GM12874 (cell line): ENCODE measurements at regions not wholly inside any gene's neighbourhood (a gene's known extent, or its start where the extent isn't known, plus 50 kb on each side); places are given as distances from the start of the nearest gene placed in this dataset.

Experiments used
- TF ChIP-seq, protein P1 (sequence below): IDR thresholded peaks from 2 replicates; pipeline ENCODE4 v1.5.1; 2011; ENCODE audit warnings: low read depth, mild to moderate bottlenecking, control low read depth, low read length, moderate library complexity; ENCODE audit not compliant: insufficient read depth

DNA sequence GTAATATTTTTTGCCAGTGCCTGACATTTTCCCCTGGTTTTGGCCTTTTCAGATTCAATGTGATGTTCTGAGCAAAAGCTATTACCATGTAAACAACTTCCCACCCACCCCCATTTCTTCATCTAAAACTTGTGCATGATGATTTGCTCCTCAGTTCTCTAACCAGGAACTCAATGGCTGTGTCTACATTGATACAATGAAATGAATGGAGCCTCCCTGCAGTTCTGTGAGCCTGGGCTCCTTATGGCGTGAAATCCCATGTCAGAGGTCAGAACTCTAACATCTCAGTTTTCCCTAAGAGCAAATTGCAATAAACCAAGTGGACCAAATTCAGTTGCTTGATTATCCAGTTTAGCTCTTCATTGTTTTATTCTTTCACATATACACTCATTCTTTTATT, 534.8 kb upstream of the LCORL start:
- TF ChIP-seq, protein P1, sequence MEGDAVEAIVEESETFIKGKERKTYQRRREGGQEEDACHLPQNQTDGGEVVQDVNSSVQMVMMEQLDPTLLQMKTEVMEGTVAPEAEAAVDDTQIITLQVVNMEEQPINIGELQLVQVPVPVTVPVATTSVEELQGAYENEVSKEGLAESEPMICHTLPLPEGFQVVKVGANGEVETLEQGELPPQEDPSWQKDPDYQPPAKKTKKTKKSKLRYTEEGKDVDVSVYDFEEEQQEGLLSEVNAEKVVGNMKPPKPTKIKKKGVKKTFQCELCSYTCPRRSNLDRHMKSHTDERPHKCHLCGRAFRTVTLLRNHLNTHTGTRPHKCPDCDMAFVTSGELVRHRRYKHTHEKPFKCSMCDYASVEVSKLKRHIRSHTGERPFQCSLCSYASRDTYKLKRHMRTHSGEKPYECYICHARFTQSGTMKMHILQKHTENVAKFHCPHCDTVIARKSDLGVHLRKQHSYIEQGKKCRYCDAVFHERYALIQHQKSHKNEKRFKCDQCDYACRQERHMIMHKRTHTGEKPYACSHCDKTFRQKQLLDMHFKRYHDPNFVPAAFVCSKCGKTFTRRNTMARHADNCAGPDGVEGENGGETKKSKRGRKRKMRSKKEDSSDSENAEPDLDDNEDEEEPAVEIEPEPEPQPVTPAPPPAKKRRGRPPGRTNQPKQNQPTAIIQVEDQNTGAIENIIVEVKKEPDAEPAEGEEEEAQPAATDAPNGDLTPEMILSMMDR: no peak

DNA sequence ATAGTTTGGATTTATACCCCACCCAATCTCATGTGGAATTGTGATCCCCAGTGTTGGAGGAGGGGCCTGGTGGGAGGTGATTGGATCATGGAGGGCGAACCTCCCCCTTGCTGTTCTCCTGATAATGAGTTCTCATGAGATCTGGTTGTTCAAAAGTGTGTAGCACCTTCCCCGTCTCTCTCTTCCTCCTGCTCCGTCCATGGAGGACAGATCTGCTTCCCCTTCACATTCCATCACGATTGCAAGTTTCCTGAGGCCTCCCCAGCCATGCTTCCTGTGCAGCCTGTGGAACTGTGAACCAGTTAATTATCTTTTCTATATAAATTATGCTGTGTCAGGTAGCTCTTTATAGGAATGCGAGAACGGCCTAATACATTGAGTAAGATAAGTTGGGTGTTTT, 518.8 kb upstream of the LCORL start:
- TF ChIP-seq, protein P1: no peak

DNA sequence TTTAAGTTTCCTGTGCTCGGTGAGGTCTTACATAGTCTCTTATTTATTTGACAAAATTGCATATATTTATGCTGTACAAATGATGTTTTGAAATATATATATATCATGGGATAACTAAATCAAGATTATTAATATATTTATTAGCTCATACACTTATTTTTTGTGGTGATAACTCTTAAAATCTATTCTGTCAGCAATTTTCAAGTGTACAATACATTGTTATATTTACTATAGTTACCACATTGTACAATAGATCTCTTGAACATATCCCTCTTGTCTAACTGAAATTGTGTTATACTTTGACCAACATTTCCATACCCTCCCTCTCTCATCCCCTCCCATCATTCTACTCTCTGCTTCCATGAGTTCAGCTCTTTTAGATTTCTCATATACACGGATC, 516.6 kb upstream of the LCORL start:
- TF ChIP-seq, protein P1: no peak

DNA sequence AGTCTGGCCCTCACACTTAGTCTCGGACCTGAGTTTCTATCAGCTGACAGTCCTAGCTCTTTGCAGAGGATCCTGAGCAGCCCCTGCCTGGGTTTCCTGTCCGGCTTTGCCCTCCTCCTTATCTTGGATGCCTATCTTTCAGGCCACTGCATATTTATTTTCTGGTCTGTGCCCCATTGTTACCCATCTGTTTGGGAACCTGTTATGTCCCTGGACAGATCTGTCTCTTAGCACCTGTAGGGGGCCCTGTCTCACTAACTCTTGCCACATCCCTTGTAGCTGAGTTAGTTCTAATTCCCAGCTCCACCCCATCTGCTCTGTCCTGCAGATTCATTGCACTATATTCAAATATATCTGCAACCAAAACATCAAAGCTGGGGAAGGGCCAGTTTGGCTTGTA, 514.9 kb upstream of the LCORL start:
- TF ChIP-seq, protein P1: 0 out of 2 replicates have a peak, but pooled peaks have one; percentile 1

DNA sequence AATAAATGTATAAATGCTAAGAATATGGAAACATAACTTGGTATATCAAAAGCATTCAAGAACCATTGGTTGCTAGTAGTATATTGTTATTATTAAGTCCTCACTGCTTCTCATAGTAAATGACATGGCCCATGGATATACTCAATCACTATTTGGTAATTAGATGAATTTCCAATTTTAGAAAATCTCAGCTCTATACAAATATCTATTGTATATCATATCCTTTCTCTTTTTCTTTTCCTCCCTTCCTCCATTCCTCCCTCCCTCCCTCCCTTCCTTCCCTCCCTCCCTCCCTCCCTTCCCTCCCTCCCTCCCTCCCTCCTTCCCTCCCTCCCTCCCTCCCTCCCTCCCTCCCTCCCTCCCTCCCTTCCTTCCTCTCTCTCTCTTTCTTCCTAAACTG, 514.4 kb upstream of the LCORL start:
- TF ChIP-seq, protein P1: no peak

DNA sequence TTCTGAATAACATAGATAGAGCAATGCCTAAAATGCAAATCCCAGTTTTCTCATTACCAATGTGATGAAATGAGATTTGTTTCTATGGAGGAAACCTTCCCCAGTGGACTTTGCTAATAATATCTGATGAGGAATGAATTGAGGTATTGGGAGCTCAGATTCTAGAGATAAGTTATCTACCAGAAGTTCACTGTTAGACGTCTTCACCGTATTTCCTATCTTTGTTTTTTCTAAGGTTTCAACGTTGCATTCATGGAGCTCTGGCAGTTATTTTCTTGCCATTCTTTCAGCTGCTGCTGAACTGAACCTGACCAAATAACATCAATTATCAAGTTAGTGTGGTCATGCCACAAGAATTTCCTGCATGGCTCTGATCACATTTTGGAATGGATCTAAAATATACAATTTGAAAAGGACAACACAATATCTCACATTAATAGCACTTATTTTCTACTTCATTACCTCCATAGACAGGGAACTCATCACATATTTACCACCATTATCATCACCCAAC, 511.8 kb upstream of the LCORL start:
- TF ChIP-seq, protein P1: no peak

DNA sequence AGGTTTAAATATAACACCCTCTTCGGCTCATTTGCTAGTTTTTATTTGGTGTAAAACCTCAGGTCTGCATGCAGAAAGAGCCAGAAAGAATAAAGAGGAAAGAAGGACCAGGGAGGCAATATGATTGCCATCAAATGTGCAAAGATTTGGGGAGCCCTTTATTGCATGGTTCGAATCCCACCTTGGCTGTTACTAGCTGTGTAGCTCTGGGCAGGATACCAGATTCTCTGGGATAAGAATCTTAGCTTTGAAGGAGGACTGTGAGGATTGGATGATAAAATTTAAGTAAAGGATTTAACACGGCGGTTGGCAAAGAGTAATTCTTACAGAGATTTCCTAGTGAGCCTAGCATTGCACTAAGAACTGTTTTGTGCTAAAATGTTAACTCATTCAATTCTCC, 510.2 kb upstream of the LCORL start:
- TF ChIP-seq, protein P1: no peak
